ENCODE measurements at regions not wholly inside any gene's neighbourhood (a gene's known extent, or its start where the extent isn't known, plus 50 kb on each side); places are given as distances from the start of the nearest gene placed in this dataset.

- no peaks in the 10 kb centered on the region for H3K4me1 ChIP-seq (ENCODE audit: control insufficient read depth, low read length)
- H3K36me3 ChIP-seq (ENCODE audit: control insufficient read depth, low read length), result no peaks in the 10 kb centered on the region
- H3K27ac ChIP-seq (ENCODE audit: low read depth, low read length), result no peak overlapping the region
- H3K9me3 ChIP-seq (ENCODE audit: control insufficient read depth, insufficient read depth, low read length), result no peaks in the 10 kb centered on the region
- H3F3A ChIP-seq (ENCODE audit: control insufficient read depth, insufficient read depth), result no peaks in the 10 kb centered on the region
- H3K9me2 ChIP-seq (replicated peaks; ENCODE audit: control insufficient read depth, low read length), result no peaks in the 10 kb centered on the region
- H3K79me2 ChIP-seq (ENCODE audit: control insufficient read depth, low read length), result no peaks in the 10 kb centered on the region
- H3K4me2 ChIP-seq (ENCODE audit: low read length), result no peak overlapping the region
- H4K20me1 ChIP-seq (ENCODE audit: control insufficient read depth, insufficient read depth, low read depth, low read length), result no peaks in the 10 kb centered on the region
- no peaks in the 10 kb centered on the region for H3K27me3 ChIP-seq (ENCODE audit: control insufficient read depth, low read length)
- no peak overlapping the region for H3K4me3 ChIP-seq (ENCODE audit: low read length)
- TF ChIP-seq CTCF (IDR thresholded peaks at IDR 0.05; ENCODE audit: low read depth, low read length, poor library complexity, severe bottlenecking) (no peak), EZH2phosphoT487 (IDR thresholded peaks at IDR 0.05; ENCODE audit: borderline replicate concordance, low read length) (no peak)
Observed at GRCh38 chr11:112809429-112809828, 151.8 kb upstream of the NCAM1 start.

- no peaks in the 10 kb centered on the region for H3K9me3 ChIP-seq (ENCODE audit: control insufficient read depth, insufficient read depth, low read length)
- no peaks in the 10 kb centered on the region for H3K9me2 ChIP-seq (replicated peaks; ENCODE audit: control insufficient read depth, low read length)
- H3K27me3 ChIP-seq (ENCODE audit: control insufficient read depth, low read length), result no peaks in the 10 kb centered on the region
- no peak overlapping the region for H3K4me3 ChIP-seq (ENCODE audit: low read length)
- H4K20me1 ChIP-seq (ENCODE audit: control insufficient read depth, insufficient read depth, low read depth, low read length), result no peaks in the 10 kb centered on the region
- H3K27ac ChIP-seq (ENCODE audit: low read depth, low read length), result no peak overlapping the region
- H3K79me2 ChIP-seq (ENCODE audit: control insufficient read depth, low read length), result no peaks in the 10 kb centered on the region
- H3K4me1 ChIP-seq (ENCODE audit: control insufficient read depth, low read length), result no peaks in the 10 kb centered on the region
- TF ChIP-seq CTCF (IDR thresholded peaks at IDR 0.05; ENCODE audit: low read depth, low read length, poor library complexity, severe bottlenecking) (no peak), EZH2phosphoT487 (IDR thresholded peaks at IDR 0.05; ENCODE audit: borderline replicate concordance, low read length) (no peak)
- H3K36me3 ChIP-seq (ENCODE audit: control insufficient read depth, low read length), result no peaks in the 10 kb centered on the region
- H3K4me2 ChIP-seq (ENCODE audit: low read length), result no peak overlapping the region
- H3F3A ChIP-seq (ENCODE audit: control insufficient read depth, insufficient read depth), result no peaks in the 10 kb centered on the region
Observed at GRCh38 chr11:112810951-112811350, 150.3 kb upstream of the NCAM1 start.

- H3K4me1 ChIP-seq (ENCODE audit: control insufficient read depth, low read length), result no peaks in the 10 kb centered on the region
- no peak for TF ChIP-seq EZH2phosphoT487 (IDR thresholded peaks at IDR 0.05; ENCODE audit: borderline replicate concordance, low read length)
- no peak for TF ChIP-seq CTCF (IDR thresholded peaks at IDR 0.05; ENCODE audit: low read depth, low read length, poor library complexity, severe bottlenecking)
- H3K27ac ChIP-seq (ENCODE audit: low read depth, low read length), result no peak overlapping the region
- no peaks in the 10 kb centered on the region for H3K36me3 ChIP-seq (ENCODE audit: control insufficient read depth, low read length)
- no peaks in the 10 kb centered on the region for H3F3A ChIP-seq (ENCODE audit: control insufficient read depth, insufficient read depth)
- no peaks in the 10 kb centered on the region for H3K79me2 ChIP-seq (ENCODE audit: control insufficient read depth, low read length)
- no peaks in the 10 kb centered on the region for H3K9me2 ChIP-seq (replicated peaks; ENCODE audit: control insufficient read depth, low read length)
- H3K4me3 ChIP-seq (ENCODE audit: low read length), result no peak overlapping the region
- H3K9me3 ChIP-seq (ENCODE audit: control insufficient read depth, insufficient read depth, low read length), result no peaks in the 10 kb centered on the region
- no peak overlapping the region for H3K4me2 ChIP-seq (ENCODE audit: low read length)
- no peaks in the 10 kb centered on the region for H4K20me1 ChIP-seq (ENCODE audit: control insufficient read depth, insufficient read depth, low read depth, low read length)
- H3K27me3 ChIP-seq (ENCODE audit: control insufficient read depth, low read length), result no peaks in the 10 kb centered on the region
Observed at GRCh38 chr11:112811783-112812182, 149.4 kb upstream of the NCAM1 start.

- no peaks in the 10 kb centered on the region for H3K79me2 ChIP-seq (ENCODE audit: control insufficient read depth, low read length)
- no peaks in the 10 kb centered on the region for H3K27me3 ChIP-seq (ENCODE audit: control insufficient read depth, low read length)
- no peaks in the 10 kb centered on the region for H3F3A ChIP-seq (ENCODE audit: control insufficient read depth, insufficient read depth)
- H3K9me2 ChIP-seq (replicated peaks; ENCODE audit: control insufficient read depth, low read length), result no peaks in the 10 kb centered on the region
- no peaks in the 10 kb centered on the region for H3K9me3 ChIP-seq (ENCODE audit: control insufficient read depth, insufficient read depth, low read length)
- no peak for TF ChIP-seq EZH2phosphoT487 (IDR thresholded peaks at IDR 0.05; ENCODE audit: borderline replicate concordance, low read length)
- TF ChIP-seq CTCF (IDR thresholded peaks at IDR 0.05; ENCODE audit: low read depth, low read length, poor library complexity, severe bottlenecking), result no peak
- no peaks in the 10 kb centered on the region for H4K20me1 ChIP-seq (ENCODE audit: control insufficient read depth, insufficient read depth, low read depth, low read length)
- H3K36me3 ChIP-seq (ENCODE audit: control insufficient read depth, low read length), result no peaks in the 10 kb centered on the region
- no peak overlapping the region for H3K27ac ChIP-seq (ENCODE audit: low read depth, low read length)
- no peaks in the 10 kb centered on the region for H3K4me1 ChIP-seq (ENCODE audit: control insufficient read depth, low read length)
- H3K4me2 ChIP-seq (ENCODE audit: low read length), result no peak overlapping the region
- no peak overlapping the region for H3K4me3 ChIP-seq (ENCODE audit: low read length)
Observed at GRCh38 chr11:112812729-112813128, 148.5 kb upstream of the NCAM1 start.

All from DOHH2 (cell line).